Activated CD4-positive, alpha-beta T cell treated with anti-CD3 and anti-CD28 coated beads, Interleukin-10, Interleukin-2, amounts not matched to agents 100 ng/mL and 50 ng/mL, durations not matched to agents 16 hours and 8 hours (primary cell): ENCODE measurements at regions not wholly inside any gene's neighbourhood (a gene's known extent, or its start where the extent isn't known, plus 50 kb on each side); places are given as distances from the start of the nearest gene placed in this dataset.
"Not testable (repeated sequence)": the region's sequence is repeated elsewhere in the genome, so short reads cannot be mapped to it uniquely, and the experiment has no call there.

Experiments used
- DNase-seq: peaks from one replicate; pipeline ENCODE4 v3.0.0-alpha.2; 2020

GRCh38 chr16:52976539-52977167 lies 76.0 kb downstream of the CHD9NB start:
- DNase-seq: peak; percentile 6

GRCh38 chr16:52967744-52968143 lies 85.0 kb downstream of the CHD9NB start:
- no peak for DNase-seq

- DNase-seq: no peak
These were observed 88.4 kb downstream of the CHD9NB start for GRCh38 chr16:52964290-52964689.

- DNase-seq: no peak
These were observed 88.8 kb downstream of the CHD9NB start for GRCh38 chr16:52963855-52964242.

GRCh38 chr16:52963212-52963854 lies 89.4 kb downstream of the CHD9NB start:
- no peak for DNase-seq

GRCh38 chr16:52958951-52959350 lies 93.7 kb downstream of the CHD9NB start:
- no peak for DNase-seq

GRCh38 chr16:52957199-52957598 lies 95.5 kb downstream of the CHD9NB start:
- no peak for DNase-seq

GRCh38 chr16:52956044-52956443 lies 96.7 kb downstream of the CHD9NB start:
- no peak for DNase-seq

GRCh38 chr16:52953215-52953614 lies 99.5 kb downstream of the CHD9NB start:
- DNase-seq: no peak

GRCh38 chr16:52948946-52949345 lies 103.8 kb downstream of the CHD9NB start:
- DNase-seq: no peak

GRCh38 chr16:52932321-52932720 lies 120.4 kb downstream of the CHD9NB start:
- no peak for DNase-seq

GRCh38 chr16:52929478-52930400 lies 123.0 kb downstream of the CHD9NB start:
- DNase-seq: no peak

- DNase-seq: no peak
These were observed 123.7 kb downstream of the CHD9NB start for GRCh38 chr16:52928955-52929354.

GRCh38 chr16:52925143-52925542 lies 127.6 kb downstream of the CHD9NB start:
- no peak for DNase-seq

GRCh38 chr16:52924162-52924561 lies 128.5 kb downstream of the CHD9NB start:
- DNase-seq: no peak

- no peak for DNase-seq
These were observed 131.6 kb downstream of the CHD9NB start for GRCh38 chr16:52921104-52921503.

- DNase-seq: no peak
These were observed 132.4 kb downstream of the CHD9NB start for GRCh38 chr16:52920331-52920730.

- DNase-seq: no peak
These were observed 138.3 kb downstream of the CHD9NB start for GRCh38 chr16:52914428-52914827.

- DNase-seq: peak; percentile 56
These were observed 140.0 kb downstream of the CHD9NB start for GRCh38 chr16:52912565-52913173.

- DNase-seq: not testable (repeated sequence)
These were observed 144.6 kb downstream of the CHD9NB start for GRCh38 chr16:52908057-52908456.

GRCh38 chr16:52906281-52906680 lies 146.4 kb downstream of the CHD9NB start:
- DNase-seq: no peak

GRCh38 chr16:52896478-52897164 lies 156.1 kb downstream of the CHD9NB start:
- no peak for DNase-seq

GRCh38 chr16:52874042-52874441 lies 178.7 kb downstream of the CHD9NB start:
- no peak for DNase-seq
